Right renal pelvis (tissue), 4 donors: ENCODE measurements at regions not wholly inside any gene's neighbourhood (a gene's known extent, or its start where the extent isn't known, plus 50 kb on each side); places are given as distances from the start of the nearest gene placed in this dataset.

Source experiments
- DNase-seq, 4 donors: peaks; one replicate each; pipeline ENCODE4 v3.0.0-alpha.2; 2013; ENCODE audit warnings: low read depth in 4 of 4, low spot score in 3 of 4, missing footprints in 1 of 4

GRCh38 chr13:47092202-47092601 lies 195.3 kb upstream of the HTR2A start:
- no peak for DNase-seq

GRCh38 chr13:47087841-47088240 lies 191.0 kb upstream of the HTR2A start:
- DNase-seq, result no peak

GRCh38 chr13:47087241-47087640 lies 190.4 kb upstream of the HTR2A start:
- no peak for DNase-seq

GRCh38 chr13:47085346-47085745 lies 188.5 kb upstream of the HTR2A start:
- DNase-seq, result no peak

GRCh38 chr13:47081850-47082249 lies 185.0 kb upstream of the HTR2A start:
- no peak for DNase-seq

DNA sequence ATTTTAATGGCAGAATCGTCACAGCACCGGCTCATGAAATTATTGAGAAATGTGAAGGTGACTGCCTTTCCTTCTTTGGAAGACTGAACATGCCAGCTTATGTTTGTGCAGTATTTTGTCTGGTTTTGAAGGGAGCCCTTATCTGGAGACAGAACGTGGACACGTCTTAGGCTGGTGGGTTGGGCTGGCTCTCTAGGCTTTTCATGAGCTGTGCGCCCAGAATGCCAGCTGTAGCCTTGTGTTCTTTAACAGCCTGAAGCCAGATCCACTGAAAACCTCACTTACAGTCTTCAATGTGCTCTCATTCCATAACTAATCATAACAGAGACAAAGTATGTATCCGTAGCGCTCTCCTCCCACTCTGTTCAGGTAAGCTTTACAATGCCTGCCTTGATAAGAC lies 184.4 kb upstream of the HTR2A start:
- DNase-seq, result no peak

GRCh38 chr13:47080621-47081020 lies 183.8 kb upstream of the HTR2A start:
- DNase-seq, result no peak

DNA sequence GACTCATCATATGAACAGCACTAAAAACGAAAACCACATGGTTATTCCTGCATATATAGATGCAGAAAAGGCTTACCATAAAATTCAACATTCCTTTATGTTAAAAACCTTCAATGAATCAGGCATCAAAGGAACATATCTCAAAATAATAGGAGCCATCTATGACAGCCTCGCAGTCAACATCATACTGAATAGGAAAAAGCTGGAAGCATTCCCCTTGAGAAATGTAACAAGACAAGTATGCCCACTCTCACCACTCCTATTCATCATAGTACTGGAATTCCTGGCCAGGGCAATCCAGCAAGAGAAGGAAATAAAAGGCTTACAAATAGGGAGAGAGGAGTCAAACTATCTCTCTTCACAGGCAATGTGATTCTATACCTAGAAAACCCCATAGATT lies 179.6 kb upstream of the HTR2A start:
- no peak for DNase-seq

DNA sequence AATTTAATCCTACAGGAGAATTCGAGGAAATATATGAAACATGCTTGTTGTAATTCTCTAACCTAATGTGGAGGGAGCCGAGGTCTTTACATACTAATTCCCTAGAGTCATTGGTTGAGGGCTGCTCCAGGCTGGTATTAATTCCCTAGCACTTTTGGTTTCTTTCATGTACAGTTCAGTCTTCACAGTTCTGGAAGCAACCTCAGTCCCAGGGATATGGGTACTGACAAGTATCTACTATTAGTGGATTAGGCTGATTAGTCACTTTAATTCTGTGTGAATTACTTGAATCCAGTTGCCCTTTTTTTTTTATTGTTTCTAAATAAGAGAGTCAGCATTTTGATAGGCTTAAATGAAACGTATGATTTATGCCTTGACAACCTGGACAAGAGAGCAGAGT lies 172.3 kb upstream of the HTR2A start:
- no peak for DNase-seq

- DNase-seq, result no peak
Observed at GRCh38 chr13:47067306-47067705, 170.5 kb upstream of the HTR2A start.

GRCh38 chr13:47066226-47066625 lies 169.4 kb upstream of the HTR2A start:
- no peak for DNase-seq

DNA sequence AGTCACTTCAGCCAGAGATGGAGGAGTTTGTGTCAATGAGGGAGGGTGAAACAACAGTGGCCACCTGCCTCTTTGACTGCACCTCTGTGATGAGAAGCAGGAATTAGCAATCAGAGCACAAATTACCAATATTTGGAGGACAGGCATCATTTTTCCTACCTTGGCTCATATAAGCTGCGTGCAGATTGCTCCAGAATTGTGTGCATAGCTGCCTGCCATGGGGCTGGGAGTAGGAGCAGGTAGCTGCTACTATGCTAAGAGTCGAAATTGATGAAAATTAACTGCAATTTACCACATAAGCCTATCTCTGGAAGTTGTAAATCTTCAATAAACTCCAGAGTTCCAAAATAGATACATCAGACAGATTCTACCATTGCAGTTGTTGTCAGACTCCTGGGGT lies 167.5 kb upstream of the HTR2A start:
- no peak for DNase-seq

GRCh38 chr13:47049276-47049989 lies 152.6 kb upstream of the HTR2A start:
- DNase-seq, result no peak

- no peak for DNase-seq
Observed at GRCh38 chr13:47046706-47047105, 149.9 kb upstream of the HTR2A start.

DNA sequence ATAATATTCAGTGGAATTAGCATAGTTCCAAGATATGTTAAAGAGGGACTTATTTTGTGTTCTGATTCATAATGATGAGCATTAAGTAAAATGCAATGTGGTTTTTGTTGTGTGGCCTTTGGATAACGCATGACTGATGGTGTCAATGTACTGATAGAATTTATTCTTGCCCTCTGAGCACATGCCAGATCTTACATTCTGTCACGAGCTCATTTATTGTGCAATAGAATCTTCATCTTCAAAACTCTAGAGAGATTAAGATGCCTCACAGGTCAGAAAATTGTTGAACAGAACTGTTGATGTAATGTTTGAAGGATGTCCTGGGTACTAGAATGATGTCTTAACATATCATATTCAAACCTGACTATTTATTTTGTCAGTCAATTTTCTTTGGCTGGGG lies 148.0 kb upstream of the HTR2A start:
- no peak for DNase-seq

GRCh38 chr13:47039106-47039505 lies 142.3 kb upstream of the HTR2A start:
- no peak for DNase-seq

- no peak for DNase-seq
Observed at GRCh38 chr13:47038188-47038587, 141.3 kb upstream of the HTR2A start.

DNA sequence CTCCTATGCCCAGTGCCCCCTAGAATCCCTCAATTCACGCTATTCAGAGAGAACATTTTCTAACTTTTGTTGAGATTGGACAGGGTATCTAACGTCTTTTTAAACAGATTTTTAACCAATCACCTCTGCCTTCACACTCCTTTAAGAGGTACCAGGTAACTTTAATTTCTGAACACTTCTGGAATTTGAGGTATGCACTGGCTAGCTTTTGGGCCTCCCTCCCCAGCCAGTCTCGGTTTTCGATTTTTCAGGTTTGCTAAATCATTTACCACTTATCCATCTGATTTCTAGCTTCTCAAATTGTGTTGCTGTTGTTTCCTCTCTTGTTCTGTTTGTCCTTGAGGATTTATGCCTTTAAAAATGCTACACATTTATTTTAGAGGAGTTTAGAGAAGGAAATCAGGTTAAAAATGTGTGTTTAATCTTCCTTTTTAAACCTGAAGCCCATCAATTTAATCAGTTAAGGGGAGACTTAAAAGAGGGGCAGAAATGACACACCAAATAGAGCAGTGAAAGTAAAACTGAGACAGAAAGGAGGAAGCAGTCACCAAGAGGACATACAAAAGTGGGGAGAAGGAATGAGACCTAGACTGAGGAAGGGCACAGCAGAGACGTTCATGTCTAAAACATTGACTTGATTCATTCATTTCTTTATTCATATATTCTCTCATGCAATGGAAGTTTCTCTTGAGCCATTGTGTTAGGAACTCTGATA lies 139.6 kb upstream of the HTR2A start:
- no peak for DNase-seq

DNA sequence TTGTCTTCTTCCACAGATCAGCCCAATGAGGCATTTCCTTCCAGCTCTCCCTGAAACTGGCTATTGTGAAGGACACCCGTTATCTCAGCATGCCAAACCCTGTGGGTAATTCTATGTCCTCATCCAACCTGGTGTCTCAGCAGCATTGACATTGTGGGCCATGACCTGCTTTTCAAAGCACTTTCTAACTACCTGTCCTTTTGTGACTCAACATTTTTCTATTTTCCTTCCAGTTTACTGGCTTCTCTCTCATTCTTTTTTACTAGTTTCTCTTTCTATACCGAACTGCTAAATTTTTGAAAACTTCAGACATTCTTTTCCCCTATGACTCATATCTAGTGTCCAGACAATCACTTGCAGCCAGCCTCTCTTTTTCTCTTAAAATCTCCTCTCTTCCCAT lies 136.4 kb upstream of the HTR2A start:
- no peak for DNase-seq

DNA sequence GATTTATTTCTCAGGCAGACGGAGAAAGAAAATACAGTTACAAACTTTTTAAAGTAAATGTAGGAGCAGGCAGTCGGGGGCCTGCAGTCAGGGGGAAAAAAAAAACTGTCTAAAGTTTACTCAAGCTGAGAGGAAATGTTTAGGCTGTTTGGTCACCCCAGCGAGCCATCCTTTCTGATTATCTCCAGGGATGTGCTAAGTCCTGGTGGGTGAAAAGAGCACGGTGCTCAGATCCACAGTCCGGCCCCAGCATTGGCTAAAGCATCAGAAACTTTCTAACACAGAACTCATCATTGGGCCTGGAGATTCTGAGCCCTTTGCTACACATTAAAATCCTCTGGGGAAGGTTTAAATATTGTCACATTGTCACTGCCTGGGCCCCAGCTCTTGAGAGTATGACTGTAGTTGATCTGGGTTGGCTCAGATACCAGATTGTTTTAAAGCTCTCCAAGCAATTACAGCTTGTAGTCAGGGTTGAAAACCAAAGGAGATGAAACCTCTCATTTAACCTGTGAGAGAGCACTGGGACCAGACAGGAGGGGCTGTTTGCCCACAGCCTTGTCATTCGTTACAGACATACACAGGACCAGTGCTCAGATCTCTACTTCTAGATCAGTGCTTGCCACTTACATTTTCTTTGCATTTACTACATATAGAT lies 131.1 kb upstream of the HTR2A start:
- no peak for DNase-seq

GRCh38 chr13:47025791-47026447 lies 129.1 kb upstream of the HTR2A start:
- no peak for DNase-seq
